GM21825 (cell line): ENCODE measurements at regions not wholly inside any gene's neighbourhood (a gene's known extent, or its start where the extent isn't known, plus 50 kb on each side); places are given as distances from the start of the nearest gene placed in this dataset.
"Not testable (repeated sequence)": the region's sequence is repeated elsewhere in the genome, so short reads cannot be mapped to it uniquely, and the experiment has no call there.

Experiments
- ATAC-seq: cut with Tn5 transposase; IDR thresholded peaks from one replicate; pipeline ENCODE4 v1.9.1; 2021; ENCODE audit warnings: mild to moderate bottlenecking, moderate library complexity; ENCODE audit not compliant: unreplicated experiment

- ATAC-seq, result peak; percentile 75
Observed at GRCh38 chr4:42282081-42282901, 115.0 kb upstream of the SHISA3 start.

DNA sequence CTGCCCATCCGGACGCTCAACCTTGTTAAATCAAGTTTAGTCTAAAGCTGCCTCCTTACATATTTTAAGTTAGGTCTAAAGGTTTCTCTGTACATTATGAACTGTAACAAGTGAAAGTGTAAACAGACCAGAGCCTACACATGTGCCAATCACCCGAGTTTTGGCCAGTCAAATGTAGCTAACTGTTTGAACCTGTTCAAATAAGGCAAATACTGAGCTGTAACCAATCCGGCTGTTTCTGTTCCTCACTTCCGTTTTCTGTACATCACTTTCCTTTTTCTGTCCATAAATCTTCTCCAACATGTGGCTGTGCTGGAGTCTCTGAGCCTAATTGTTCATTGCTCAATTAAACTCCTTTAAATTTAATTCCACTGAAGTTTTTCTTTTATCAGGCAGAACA, 113.3 kb upstream of the SHISA3 start:
- no peak for ATAC-seq

- not testable (repeated sequence) for ATAC-seq
Observed at GRCh38 chr4:42288876-42289275, 108.4 kb upstream of the SHISA3 start.

DNA sequence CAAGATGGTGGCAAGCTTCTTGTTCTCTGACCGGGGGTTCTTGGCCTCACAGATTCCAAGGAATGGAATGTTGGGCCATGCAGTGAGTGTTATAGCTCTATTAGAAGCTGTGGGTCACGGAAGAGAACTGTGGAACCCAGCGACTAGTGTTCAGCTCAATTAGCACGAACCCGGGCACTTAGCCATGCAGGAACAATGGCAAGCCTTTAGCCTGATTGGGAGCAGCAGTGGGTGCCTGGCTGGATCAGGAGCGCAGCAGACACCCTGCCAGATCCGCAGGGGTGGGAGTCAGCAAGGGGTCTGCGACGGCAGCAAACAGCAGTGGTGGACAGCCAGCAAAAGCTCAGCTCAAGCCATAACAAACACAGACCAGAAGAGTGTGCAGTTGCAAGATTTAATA, 105.1 kb upstream of the SHISA3 start:
- ATAC-seq, result not testable (repeated sequence)

GRCh38 chr4:42293967-42294813, 103.1 kb upstream of the SHISA3 start:
- no peak for ATAC-seq

- ATAC-seq, result no peak
Observed at GRCh38 chr4:42296196-42296595, 101.1 kb upstream of the SHISA3 start.

GRCh38 chr4:42302348-42302747, 94.9 kb upstream of the SHISA3 start:
- no peak for ATAC-seq

GRCh38 chr4:42306221-42307109, 90.8 kb upstream of the SHISA3 start:
- no peak for ATAC-seq

GRCh38 chr4:42308247-42308646, 89.0 kb upstream of the SHISA3 start:
- ATAC-seq, result no peak

GRCh38 chr4:42309361-42310260, 87.7 kb upstream of the SHISA3 start:
- ATAC-seq, result no peak

- ATAC-seq, result no peak
Observed at GRCh38 chr4:42310358-42310757, 86.9 kb upstream of the SHISA3 start.

DNA sequence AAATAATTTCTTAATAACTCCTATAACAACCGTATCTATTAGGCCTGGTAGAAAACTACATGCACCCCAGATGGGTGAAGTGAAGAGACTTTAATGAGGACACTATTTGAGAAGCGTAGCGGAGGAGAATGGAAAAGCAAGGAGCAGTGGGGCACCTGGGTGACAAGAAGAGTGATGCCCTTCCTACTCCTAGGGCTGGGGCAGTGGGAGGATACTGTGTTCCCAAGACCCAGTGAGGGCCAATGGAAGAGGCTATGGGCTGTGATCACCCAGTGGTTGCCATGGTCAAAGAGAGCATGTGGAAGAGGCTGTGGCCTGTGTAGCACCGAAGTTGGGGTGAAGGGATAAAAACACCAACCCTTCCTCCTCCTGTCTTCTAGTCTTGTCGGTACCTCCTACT, 86.5 kb upstream of the SHISA3 start:
- no peak for ATAC-seq

GRCh38 chr4:42311591-42311990, 85.7 kb upstream of the SHISA3 start:
- ATAC-seq, result no peak

- not testable (repeated sequence) for ATAC-seq
Observed at GRCh38 chr4:42313420-42313819, 83.9 kb upstream of the SHISA3 start.

- ATAC-seq, result no peak
Observed at GRCh38 chr4:42313872-42314271, 83.4 kb upstream of the SHISA3 start.

- no peak for ATAC-seq
Observed at GRCh38 chr4:42315231-42315630, 82.1 kb upstream of the SHISA3 start.

DNA sequence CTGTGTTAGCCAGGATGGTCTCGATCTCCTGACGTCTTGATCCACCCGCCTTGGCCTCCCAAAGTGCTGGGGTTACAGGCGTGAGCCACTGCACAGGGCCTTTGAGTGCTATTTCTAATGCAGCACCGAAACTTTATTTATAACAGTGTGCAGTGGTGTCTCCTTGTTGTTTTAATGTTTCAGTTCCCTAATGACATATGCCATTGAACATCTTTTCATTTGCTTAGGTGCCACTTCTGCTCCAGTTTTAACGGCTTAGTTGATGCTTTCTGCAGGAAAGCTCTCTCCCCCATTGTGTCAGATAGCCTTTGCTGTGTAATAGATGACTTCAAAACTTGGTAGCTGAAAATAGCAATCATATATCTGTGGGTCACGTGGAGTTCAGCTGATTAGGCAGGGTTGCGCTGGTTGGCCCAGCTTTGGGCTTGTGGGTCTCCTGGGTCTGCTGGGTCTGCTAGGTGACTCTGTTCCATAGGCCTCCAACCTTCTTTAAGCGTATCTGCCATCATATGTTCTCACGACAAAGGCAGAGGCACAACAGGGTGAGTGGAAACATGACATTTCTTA, 76.4 kb upstream of the SHISA3 start:
- ATAC-seq, result peak; percentile 73

DNA sequence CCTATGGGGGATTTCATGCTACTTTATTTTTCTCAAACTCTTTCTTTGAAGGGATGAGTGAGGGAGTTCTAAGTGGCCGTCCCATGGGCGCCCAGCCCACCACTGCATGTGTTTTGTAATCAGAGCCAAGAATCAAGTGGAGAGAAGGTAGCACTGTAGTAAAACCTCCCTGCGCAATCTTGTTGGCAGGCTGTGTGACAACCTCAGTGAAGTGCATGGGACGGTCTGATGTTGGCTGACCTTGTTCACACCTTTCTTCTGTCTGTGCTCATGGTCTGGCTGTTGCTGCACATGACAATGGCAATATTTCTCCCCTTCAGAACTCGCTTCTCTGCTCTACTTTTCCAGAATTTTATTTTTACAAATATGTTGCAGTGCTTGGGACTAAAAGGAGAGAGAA, 71.2 kb upstream of the SHISA3 start:
- no peak for ATAC-seq

DNA sequence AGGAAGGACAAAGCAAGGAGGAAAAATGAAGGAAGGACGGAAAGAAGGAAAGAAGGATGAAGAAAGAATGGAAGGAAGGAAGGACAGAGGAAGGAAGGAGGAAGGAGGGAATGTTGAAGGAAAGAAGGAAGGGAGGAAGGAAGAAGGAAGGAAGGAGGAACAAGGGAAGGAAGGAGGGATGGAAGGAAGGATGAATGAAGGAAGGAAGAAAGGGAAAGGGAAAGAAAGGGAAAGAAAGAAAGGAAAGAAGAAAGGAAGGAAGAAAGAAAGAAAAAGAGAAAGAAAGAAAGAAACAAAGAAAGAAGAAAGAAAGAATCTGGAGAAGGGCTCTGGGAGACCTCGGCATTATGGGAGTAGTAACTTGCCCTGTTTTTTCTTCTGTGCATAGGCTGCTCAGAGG, 70.8 kb upstream of the SHISA3 start:
- no peak for ATAC-seq

DNA sequence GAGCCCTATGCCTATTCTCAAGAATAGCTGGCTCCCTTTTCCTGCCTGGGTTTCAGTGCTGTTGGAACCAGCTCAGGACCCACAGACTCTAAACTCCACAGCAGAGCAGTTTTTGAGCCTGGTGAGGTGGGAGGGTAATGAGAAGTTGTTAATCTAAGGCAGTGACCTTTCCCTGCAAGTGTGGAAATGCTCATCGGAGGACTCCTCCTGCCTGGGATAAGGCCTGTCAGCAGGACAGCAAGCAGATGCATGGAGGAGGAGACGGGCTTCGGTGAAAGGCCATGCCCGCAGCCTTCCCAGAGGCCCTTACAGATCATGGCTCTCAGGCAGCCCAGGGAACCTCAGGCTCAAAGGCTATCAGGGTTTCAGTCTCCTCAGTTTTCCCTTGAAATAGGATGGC, 70.0 kb upstream of the SHISA3 start:
- no peak for ATAC-seq
